HL-60 (cell line): ENCODE measurements at regions not wholly inside any gene's neighbourhood (a gene's known extent, or its start where the extent isn't known, plus 50 kb on each side); places are given as distances from the start of the nearest gene placed in this dataset.

ENCODE experiments used
- DNase-seq, 2 experiments: peaks; one replicate each; pipeline ENCODE4 v3.0.0-alpha.2; 2010 to 2020; ENCODE audit warnings: low read depth in 1 of 2, low spot score in 1 of 2
- H3K27ac ChIP-seq: fragments of 250-450 bp; sonication (Bioruptor Pico); replicated peaks from 2 replicates; pipeline ENCODE4 v1.5.1; 2020; ENCODE audit warnings: mild to moderate bottlenecking, moderate library complexity
- H3K27me3 ChIP-seq: fragments of 250-450 bp; sonication (Bioruptor Pico); 2 replicates; pipeline ENCODE4 v1.5.1; 2021; ENCODE audit warnings: mild to moderate bottlenecking, moderate library complexity; ENCODE audit not compliant: insufficient read depth, poor library complexity, severe bottlenecking
- H3K4me3 ChIP-seq: replicated peaks from 2 replicates; pipeline ENCODE4 v1.5.1; 2011; ENCODE audit warnings: mild to moderate bottlenecking, control low read depth, low read length; ENCODE audit not compliant: insufficient read depth
- GABPA ChIP-seq: IDR thresholded peaks from 2 replicates; pipeline ENCODE4 v1.6.1; 2012; ENCODE audit warnings: low read depth
- POLR2AphosphoS5 ChIP-seq: IDR thresholded peaks from 2 replicates; pipeline ENCODE4 v1.6.1; 2012; ENCODE audit warnings: low read depth
- SPI1 ChIP-seq: IDR thresholded peaks from 2 replicates; pipeline ENCODE4 v1.6.1; 2012; ENCODE audit warnings: low read depth, mild to moderate bottlenecking, borderline replicate concordance
- TF ChIP-seq, protein P1 (sequence below): IDR thresholded peaks from 2 replicates; pipeline ENCODE4 v1.6.1; 2012; ENCODE audit warnings: low read depth; ENCODE audit not compliant: insufficient replicate concordance
- TF ChIP-seq, protein P2 (sequence below): IDR thresholded peaks from one replicate; pipeline ENCODE4 v1.5.1; 2011; ENCODE audit warnings: low read length, control low read depth, inconsistent platforms; ENCODE audit not compliant: insufficient read depth

GRCh38 chr18:42412281-42412680, 457.2 kb downstream of the PIK3C3 start:
- no peak overlapping the region for H3K27ac ChIP-seq

GRCh38 chr18:42412896-42413295, 457.9 kb downstream of the PIK3C3 start:
- TF ChIP-seq, protein P1, sequence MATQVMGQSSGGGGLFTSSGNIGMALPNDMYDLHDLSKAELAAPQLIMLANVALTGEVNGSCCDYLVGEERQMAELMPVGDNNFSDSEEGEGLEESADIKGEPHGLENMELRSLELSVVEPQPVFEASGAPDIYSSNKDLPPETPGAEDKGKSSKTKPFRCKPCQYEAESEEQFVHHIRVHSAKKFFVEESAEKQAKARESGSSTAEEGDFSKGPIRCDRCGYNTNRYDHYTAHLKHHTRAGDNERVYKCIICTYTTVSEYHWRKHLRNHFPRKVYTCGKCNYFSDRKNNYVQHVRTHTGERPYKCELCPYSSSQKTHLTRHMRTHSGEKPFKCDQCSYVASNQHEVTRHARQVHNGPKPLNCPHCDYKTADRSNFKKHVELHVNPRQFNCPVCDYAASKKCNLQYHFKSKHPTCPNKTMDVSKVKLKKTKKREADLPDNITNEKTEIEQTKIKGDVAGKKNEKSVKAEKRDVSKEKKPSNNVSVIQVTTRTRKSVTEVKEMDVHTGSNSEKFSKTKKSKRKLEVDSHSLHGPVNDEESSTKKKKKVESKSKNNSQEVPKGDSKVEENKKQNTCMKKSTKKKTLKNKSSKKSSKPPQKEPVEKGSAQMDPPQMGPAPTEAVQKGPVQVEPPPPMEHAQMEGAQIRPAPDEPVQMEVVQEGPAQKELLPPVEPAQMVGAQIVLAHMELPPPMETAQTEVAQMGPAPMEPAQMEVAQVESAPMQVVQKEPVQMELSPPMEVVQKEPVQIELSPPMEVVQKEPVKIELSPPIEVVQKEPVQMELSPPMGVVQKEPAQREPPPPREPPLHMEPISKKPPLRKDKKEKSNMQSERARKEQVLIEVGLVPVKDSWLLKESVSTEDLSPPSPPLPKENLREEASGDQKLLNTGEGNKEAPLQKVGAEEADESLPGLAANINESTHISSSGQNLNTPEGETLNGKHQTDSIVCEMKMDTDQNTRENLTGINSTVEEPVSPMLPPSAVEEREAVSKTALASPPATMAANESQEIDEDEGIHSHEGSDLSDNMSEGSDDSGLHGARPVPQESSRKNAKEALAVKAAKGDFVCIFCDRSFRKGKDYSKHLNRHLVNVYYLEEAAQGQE = no peak
- TF ChIP-seq, protein P2, sequence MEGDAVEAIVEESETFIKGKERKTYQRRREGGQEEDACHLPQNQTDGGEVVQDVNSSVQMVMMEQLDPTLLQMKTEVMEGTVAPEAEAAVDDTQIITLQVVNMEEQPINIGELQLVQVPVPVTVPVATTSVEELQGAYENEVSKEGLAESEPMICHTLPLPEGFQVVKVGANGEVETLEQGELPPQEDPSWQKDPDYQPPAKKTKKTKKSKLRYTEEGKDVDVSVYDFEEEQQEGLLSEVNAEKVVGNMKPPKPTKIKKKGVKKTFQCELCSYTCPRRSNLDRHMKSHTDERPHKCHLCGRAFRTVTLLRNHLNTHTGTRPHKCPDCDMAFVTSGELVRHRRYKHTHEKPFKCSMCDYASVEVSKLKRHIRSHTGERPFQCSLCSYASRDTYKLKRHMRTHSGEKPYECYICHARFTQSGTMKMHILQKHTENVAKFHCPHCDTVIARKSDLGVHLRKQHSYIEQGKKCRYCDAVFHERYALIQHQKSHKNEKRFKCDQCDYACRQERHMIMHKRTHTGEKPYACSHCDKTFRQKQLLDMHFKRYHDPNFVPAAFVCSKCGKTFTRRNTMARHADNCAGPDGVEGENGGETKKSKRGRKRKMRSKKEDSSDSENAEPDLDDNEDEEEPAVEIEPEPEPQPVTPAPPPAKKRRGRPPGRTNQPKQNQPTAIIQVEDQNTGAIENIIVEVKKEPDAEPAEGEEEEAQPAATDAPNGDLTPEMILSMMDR = no peak
- no peak for TF ChIP-seq POLR2AphosphoS5
- no peak for TF ChIP-seq GABPA
- H3K4me3 ChIP-seq = no peak overlapping the region
- no peak for DNase-seq
- no peaks in the 10 kb centered on the region for H3K27me3 ChIP-seq
- H3K27ac ChIP-seq = no peak overlapping the region

More at GRCh38 chr18:42412281-42412680, 457.2 kb downstream of the PIK3C3 start:
- H3K4me3 ChIP-seq = no peak overlapping the region
- no peaks in the 10 kb centered on the region for H3K27me3 ChIP-seq
- no peak for DNase-seq
- TF ChIP-seq POLR2AphosphoS5 (no peak), GABPA (no peak), SPI1 (no peak)
- TF ChIP-seq, protein P1 = no peak
- TF ChIP-seq, protein P2 = no peak

GRCh38 chr18:42413870-42414269, 458.8 kb downstream of the PIK3C3 start:
- no peak for DNase-seq
- no peaks in the 10 kb centered on the region for H3K27me3 ChIP-seq
- TF ChIP-seq GABPA = no peak
- TF ChIP-seq POLR2AphosphoS5 = no peak
- no peak for TF ChIP-seq SPI1
- TF ChIP-seq, protein P2 = no peak
- TF ChIP-seq, protein P1 = no peak
- no peak overlapping the region for H3K4me3 ChIP-seq
- no peak overlapping the region for H3K27ac ChIP-seq
